ENCODE measurements at regions not wholly inside any gene's neighbourhood (a gene's known extent, or its start where the extent isn't known, plus 50 kb on each side); places are given as distances from the start of the nearest gene placed in this dataset.

GRCh38 chr7:21356616-21357015, 71.3 kb upstream of the SP4 start:
- TF ChIP-seq CTCF (IDR thresholded peaks at IDR 0.05) (no peak), POLR2A (IDR thresholded peaks at IDR 0.05) (no peak)
